ENCODE measurements at regions not wholly inside any gene's neighbourhood (a gene's known extent, or its start where the extent isn't known, plus 50 kb on each side); places are given as distances from the start of the nearest gene placed in this dataset.

DNA sequence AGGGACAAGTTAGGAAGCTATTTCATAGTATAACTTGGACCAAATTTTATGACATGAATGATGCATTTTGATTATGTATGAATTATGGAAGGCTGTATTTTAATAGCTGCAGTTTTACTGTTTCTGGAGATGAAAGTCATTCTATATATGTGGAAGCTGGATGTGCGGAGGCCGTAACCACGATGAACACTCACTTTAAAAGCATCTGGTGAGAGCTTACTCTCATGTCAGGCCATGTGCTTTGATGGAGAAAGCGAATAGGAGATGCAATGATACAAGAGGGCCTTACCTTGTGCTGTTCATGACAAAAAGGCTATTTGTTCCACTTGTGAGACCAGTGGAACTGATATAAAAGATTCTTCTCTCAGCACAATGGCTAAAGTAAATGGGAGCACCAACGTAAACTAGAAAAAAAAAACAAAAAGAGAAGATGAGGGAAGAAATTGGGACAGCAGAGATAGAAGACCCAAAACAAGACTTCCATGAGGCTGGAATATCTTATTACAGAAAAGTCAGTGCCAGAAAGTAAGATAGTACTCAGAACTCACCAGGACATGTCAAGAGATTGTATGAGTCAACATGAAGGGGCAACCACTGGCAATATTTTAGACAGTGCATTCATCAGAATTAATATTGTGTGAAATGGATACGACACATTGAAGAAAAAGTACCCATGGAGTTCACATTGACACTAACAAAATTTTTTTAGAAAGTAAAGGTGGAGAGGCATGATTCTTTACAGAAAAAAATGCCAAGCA, 63.3 kb upstream of the GAB1 start:
- TF ChIP-seq, protein P1, sequence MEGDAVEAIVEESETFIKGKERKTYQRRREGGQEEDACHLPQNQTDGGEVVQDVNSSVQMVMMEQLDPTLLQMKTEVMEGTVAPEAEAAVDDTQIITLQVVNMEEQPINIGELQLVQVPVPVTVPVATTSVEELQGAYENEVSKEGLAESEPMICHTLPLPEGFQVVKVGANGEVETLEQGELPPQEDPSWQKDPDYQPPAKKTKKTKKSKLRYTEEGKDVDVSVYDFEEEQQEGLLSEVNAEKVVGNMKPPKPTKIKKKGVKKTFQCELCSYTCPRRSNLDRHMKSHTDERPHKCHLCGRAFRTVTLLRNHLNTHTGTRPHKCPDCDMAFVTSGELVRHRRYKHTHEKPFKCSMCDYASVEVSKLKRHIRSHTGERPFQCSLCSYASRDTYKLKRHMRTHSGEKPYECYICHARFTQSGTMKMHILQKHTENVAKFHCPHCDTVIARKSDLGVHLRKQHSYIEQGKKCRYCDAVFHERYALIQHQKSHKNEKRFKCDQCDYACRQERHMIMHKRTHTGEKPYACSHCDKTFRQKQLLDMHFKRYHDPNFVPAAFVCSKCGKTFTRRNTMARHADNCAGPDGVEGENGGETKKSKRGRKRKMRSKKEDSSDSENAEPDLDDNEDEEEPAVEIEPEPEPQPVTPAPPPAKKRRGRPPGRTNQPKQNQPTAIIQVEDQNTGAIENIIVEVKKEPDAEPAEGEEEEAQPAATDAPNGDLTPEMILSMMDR (conservative IDR thresholded peaks at IDR 0.05 in 1 of 2, IDR thresholded peaks at IDR 0.05 in 1 of 2; ENCODE audit: extremely low read depth in 1 of 2, insufficient read depth in 1 of 2, low read depth in 1 of 2, low read length in 2 of 2): no peak
- no peak for TF ChIP-seq EZH2 (IDR thresholded peaks at IDR 0.05; ENCODE audit: borderline replicate concordance, low read length)

All from mammary epithelial cell (primary cell).